Glutamatergic neuron (in vitro differentiated cells): ENCODE measurements at regions not wholly inside any gene's neighbourhood (a gene's known extent, or its start where the extent isn't known, plus 50 kb on each side); places are given as distances from the start of the nearest gene placed in this dataset.
A peak's percentile ranks its signal among the peaks of the same experiment; 100 is the strongest.

ENCODE experiments used
- DNase-seq: peaks from one replicate; pipeline ENCODE4 v3.0.0; 2022
- H3K27ac Mint-ChIP-seq: one replicate; pipeline ENCODE4 v1.8.0; 2020; ENCODE audit warnings: mild to moderate bottlenecking, mixed read lengths, inconsistent platforms; ENCODE audit not compliant: unreplicated experiment
- H3K27me3 Mint-ChIP-seq: one replicate; pipeline ENCODE4 v1.8.0; 2020; ENCODE audit warnings: mild to moderate bottlenecking, moderate library complexity, mixed read lengths, inconsistent platforms; ENCODE audit not compliant: unreplicated experiment
- H3K36me3 Mint-ChIP-seq: one replicate; pipeline ENCODE4 v1.8.0; 2020; ENCODE audit warnings: mild to moderate bottlenecking, mixed read lengths, inconsistent platforms; ENCODE audit not compliant: unreplicated experiment
- H3K4me1 Mint-ChIP-seq: one replicate; pipeline ENCODE4 v1.8.0; 2020; ENCODE audit warnings: mild to moderate bottlenecking, low read depth, mixed read lengths, inconsistent platforms; ENCODE audit not compliant: unreplicated experiment
- H3K4me3 Mint-ChIP-seq: one replicate; pipeline ENCODE4 v1.8.0; 2020; ENCODE audit warnings: mild to moderate bottlenecking, mixed read lengths, inconsistent platforms; ENCODE audit not compliant: unreplicated experiment
- H3K9me3 Mint-ChIP-seq: one replicate; pipeline ENCODE4 v1.8.0; 2020; ENCODE audit warnings: mild to moderate bottlenecking, moderate library complexity, mixed read lengths, inconsistent platforms; ENCODE audit not compliant: unreplicated experiment
- TF ChIP-seq, protein P1 (sequence below): fragments of 200-600 bp; sonication (generic); IDR thresholded peaks from one replicate; pipeline ENCODE4 v1.5.0; 2021; ENCODE audit not compliant: partially characterized antibody, unreplicated experiment

DNA sequence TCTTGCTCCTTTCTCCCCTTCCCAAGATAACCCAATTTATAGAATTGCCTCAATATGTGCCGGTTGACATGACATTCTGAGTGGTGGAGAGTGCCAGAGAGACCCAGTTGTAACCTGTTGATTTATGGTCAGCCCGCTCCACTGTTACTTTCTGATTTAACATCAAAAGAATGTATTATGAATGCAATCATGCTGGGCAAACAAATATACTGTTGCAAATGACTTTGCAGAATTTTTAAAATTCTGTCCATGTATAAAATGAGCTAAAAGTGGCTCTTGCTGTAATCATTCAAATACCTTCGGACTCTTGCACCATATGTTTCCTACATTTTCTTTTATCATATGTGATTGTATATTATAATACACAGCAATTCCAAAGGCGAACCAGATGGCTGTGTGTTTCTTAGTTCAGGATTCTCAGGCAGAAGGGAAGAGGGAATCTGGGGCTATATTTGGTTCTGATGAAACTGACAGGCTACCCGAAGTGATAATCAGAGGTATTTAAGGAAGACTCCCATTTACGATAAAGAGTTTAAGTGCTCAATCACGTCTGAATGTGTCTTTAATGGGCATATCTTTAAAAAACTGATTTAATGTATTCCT, 131.7 kb downstream of the CLCN4 start:
- peaks cover 1% of the 10 kb centered on the region for H3K4me1 Mint-ChIP-seq

DNA sequence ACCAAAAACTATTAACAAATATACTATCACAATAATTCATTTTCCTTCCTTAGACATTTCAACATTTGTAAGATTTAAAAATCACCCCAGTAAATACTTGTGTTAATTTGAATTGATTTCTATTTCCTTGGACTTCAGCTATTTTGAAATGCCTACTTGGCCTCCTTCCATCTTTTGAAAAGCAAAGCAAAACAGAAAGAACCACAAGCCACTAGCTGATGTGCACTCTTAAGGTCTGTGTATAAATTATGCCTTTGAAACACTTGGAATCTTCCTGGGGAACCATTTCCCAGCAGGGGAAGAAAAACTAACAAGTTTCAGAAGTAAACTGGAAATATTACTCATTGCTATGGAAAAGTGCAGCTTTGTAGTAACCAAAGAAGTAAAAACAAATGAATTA, 139.8 kb downstream of the CLCN4 start:
- no peak overlapping the region for H3K4me3 Mint-ChIP-seq
- H3K27me3 Mint-ChIP-seq: no peaks in the 10 kb centered on the region
- H3K27ac Mint-ChIP-seq: no peak overlapping the region
- TF ChIP-seq, protein P1, sequence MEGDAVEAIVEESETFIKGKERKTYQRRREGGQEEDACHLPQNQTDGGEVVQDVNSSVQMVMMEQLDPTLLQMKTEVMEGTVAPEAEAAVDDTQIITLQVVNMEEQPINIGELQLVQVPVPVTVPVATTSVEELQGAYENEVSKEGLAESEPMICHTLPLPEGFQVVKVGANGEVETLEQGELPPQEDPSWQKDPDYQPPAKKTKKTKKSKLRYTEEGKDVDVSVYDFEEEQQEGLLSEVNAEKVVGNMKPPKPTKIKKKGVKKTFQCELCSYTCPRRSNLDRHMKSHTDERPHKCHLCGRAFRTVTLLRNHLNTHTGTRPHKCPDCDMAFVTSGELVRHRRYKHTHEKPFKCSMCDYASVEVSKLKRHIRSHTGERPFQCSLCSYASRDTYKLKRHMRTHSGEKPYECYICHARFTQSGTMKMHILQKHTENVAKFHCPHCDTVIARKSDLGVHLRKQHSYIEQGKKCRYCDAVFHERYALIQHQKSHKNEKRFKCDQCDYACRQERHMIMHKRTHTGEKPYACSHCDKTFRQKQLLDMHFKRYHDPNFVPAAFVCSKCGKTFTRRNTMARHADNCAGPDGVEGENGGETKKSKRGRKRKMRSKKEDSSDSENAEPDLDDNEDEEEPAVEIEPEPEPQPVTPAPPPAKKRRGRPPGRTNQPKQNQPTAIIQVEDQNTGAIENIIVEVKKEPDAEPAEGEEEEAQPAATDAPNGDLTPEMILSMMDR: no peak
- no peaks in the 10 kb centered on the region for H3K36me3 Mint-ChIP-seq
- DNase-seq: no peak
- H3K4me1 Mint-ChIP-seq: no peaks in the 10 kb centered on the region
- peaks cover 1% of the 10 kb centered on the region for H3K9me3 Mint-ChIP-seq

More for the DNA sequence above, 131.7 kb downstream of the CLCN4 start:
- no peaks in the 10 kb centered on the region for H3K27me3 Mint-ChIP-seq
- peaks cover 2% of the 10 kb centered on the region for H3K9me3 Mint-ChIP-seq
- no peak overlapping the region for H3K4me3 Mint-ChIP-seq
- H3K36me3 Mint-ChIP-seq: no peaks in the 10 kb centered on the region
- H3K27ac Mint-ChIP-seq: no peak overlapping the region
- TF ChIP-seq, protein P1: no peak
- DNase-seq: no peak

DNA sequence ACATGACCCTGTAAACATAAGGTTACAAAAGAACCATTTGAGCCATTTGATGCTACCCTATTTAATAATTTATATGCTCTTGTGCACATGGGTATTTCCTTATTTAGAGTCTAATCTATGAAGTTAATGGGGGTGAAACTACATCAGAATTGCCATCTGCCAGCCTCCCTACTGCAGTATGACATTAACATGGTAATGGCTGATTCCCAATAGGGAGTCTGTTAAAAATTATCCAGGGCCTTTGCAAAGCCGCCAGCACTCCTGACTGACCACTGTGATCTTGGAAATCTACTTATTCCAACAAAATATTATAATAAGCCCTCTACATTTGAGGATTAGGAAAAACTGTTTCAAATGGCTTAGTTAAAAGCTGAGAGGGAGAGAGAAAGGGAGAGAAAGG, 153.7 kb downstream of the CLCN4 start:
- Mint-ChIP-seq H3K9me3 (peaks cover 1% of the 10 kb centered on the region), H3K36me3 (no peaks in the 10 kb centered on the region), H3K27ac (peak overlapping the region; percentile 88), H3K4me3 (peak overlapping the region; percentile 76), H3K27me3 (no peaks in the 10 kb centered on the region), H3K4me1 (peaks cover 18% of the 10 kb centered on the region)
- no peak for DNase-seq
- TF ChIP-seq, protein P1: no peak

DNA sequence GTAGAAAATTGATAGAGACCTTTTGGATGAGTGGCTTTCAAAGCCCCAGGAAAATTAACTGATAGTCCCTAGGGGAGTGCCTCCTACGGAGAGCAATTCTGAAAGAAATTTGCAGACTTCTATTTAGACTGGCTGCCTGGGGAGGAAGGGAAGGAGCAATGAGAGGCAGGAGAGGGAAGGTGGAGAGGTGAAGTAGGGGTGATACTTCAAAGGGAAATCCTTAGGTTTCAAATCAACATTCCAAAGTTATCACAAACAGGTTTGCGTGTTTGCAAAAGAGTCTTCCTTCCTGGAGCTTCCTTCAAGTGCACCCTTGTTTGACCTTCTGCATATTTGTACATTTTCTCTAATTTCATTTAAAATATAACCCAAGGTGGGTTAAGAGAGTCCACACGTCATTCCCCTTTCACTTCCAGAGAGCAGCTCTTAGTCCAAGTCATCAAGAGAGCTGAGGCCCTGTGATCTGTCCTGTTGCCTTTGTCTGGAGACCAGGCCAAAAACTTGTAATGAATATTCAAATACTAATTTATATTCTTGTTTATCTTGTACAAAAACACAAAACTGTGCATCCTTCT, 157.8 kb downstream of the CLCN4 start:
- Mint-ChIP-seq H3K9me3 (peaks cover 1% of the 10 kb centered on the region), H3K4me1 (peaks cover 18% of the 10 kb centered on the region)

DNA sequence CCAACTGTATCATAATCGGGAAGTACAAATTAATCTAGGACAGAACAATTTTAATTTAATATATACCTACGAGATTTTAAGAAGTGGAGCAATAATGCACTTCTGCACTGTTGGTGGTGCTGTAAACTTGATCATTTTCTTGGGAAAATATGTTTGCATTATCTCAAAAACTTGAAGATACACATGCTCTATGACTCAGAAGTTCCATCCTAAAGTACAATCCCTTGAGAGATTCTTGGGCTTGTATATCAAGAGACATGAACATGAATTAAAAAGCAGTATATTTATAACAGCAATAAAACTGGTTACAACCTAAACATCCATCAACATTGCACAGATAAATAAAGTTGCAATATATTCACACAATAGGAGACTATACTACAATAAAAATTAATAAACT, 168.8 kb downstream of the CLCN4 start:
- DNase-seq: no peak
- Mint-ChIP-seq H3K27me3 (no peaks in the 10 kb centered on the region), H3K9me3 (peaks cover 3% of the 10 kb centered on the region), H3K27ac (no peak overlapping the region), H3K4me3 (no peak overlapping the region), H3K36me3 (no peaks in the 10 kb centered on the region), H3K4me1 (peaks cover 6% of the 10 kb centered on the region)
- TF ChIP-seq, protein P1: no peak

More for the DNA sequence above, 157.8 kb downstream of the CLCN4 start:
- Mint-ChIP-seq H3K4me3 (no peak overlapping the region), H3K27ac (no peak overlapping the region), H3K36me3 (no peaks in the 10 kb centered on the region), H3K27me3 (no peaks in the 10 kb centered on the region)
- DNase-seq: no peak
- TF ChIP-seq, protein P1: no peak
